ENCODE measurements at regions not wholly inside any gene's neighbourhood (a gene's known extent, or its start where the extent isn't known, plus 50 kb on each side); places are given as distances from the start of the nearest gene placed in this dataset.

DNA sequence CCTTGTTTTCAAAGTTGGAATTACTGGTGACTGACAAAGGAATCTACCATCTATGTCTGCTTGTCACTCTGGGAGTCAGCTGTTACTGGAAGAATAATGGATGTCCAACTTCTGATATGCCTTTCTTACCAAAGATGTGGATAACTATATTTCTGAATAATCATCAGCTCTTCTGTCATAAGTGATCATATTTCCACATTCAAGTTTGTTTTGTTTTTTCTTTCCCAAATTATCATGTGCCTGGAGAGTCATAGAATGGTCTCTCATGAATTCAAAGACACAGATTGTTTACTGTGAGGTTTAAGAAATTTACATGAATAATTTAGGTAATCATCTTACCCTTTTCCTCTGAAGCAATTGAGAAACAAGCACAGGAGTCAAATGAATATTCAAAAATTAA lies 986.7 kb upstream of the CDH2 start:
- Histone ChIP-seq H2BK12ac (ENCODE audit: low read depth, low read length) (no peak overlapping the region), H2BK20ac (ENCODE audit: low read length) (no peak overlapping the region), H3K27ac (ENCODE audit: low read depth, low read length) (no peak overlapping the region), H3K79me1 (ENCODE audit: low read depth, low read length) (no peaks in the 10 kb centered on the region), H3K14ac (ENCODE audit: insufficient read length) (no peak overlapping the region), H2BK15ac (ENCODE audit: low read length) (no peak overlapping the region), H3K27me3 (replicated peaks in 1 of 4; ENCODE audit: control insufficient read depth in 3 of 4, extremely low read depth in 1 of 4, insufficient read depth in 3 of 4, low read length in 3 of 4) (no peaks in the 10 kb centered on the region), H2BK5ac (ENCODE audit: low read depth, low read length) (no peak overlapping the region), H4K5ac (ENCODE audit: insufficient read length, low read depth, low read length) (no peak overlapping the region), H3K79me2 (ENCODE audit: control insufficient read depth in 1 of 2, insufficient read depth in 2 of 2, low read length in 2 of 2) (no peaks in the 10 kb centered on the region), H4K91ac (replicated peaks; ENCODE audit: insufficient read length, low read length) (no peak overlapping the region), H2BK120ac (replicated peaks; ENCODE audit: low read depth, low read length) (no peak overlapping the region), H3K9me3 (ENCODE audit: insufficient read depth in 2 of 2, low read depth in 1 of 2, low read length in 1 of 2) (no peaks in the 10 kb centered on the region), H3K4me1 (replicated peaks in 1 of 4; ENCODE audit: control insufficient read depth in 3 of 4, insufficient read depth in 4 of 4, low read length in 3 of 4) (peaks cover 0 to 6% (median 0%) of the 10 kb centered on the region in 4 experiments; a peak in 1 of 7 replicates), H3K18ac (ENCODE audit: extremely low read depth, low read length) (no peak overlapping the region), H4K8ac (ENCODE audit: extremely low read depth, insufficient read depth, low read length) (no peak overlapping the region), H3K4me2 (ENCODE audit: insufficient read depth in 1 of 2, low read depth in 2 of 2, low read length in 2 of 2) (no peak overlapping the region), H3K36me3 (ENCODE audit: control insufficient read depth in 2 of 4, insufficient read depth in 4 of 4, low read length in 3 of 4) (no peaks in the 10 kb centered on the region), H3K9ac (replicated peaks in 1 of 4; ENCODE audit: extremely low read depth in 1 of 4, low read depth in 3 of 4, low read length in 3 of 4) (no peak overlapping the region), H3K56ac (replicated peaks; ENCODE audit: insufficient read length, low read depth, low read length) (no peak overlapping the region), H3K23ac (ENCODE audit: insufficient read length) (no peak overlapping the region), H2AFZ (ENCODE audit: low read length) (no peak overlapping the region), H3K23me2 (ENCODE audit: low read depth, low read length) (no peaks in the 10 kb centered on the region), H3K4me3 (ENCODE audit: extremely low read depth in 1 of 4, insufficient read depth in 2 of 4, low read depth in 3 of 4, low read length in 4 of 4) (no peak overlapping the region), H4K20me1 (replicated peaks in 1 of 2; ENCODE audit: control insufficient read depth in 1 of 2, insufficient read depth in 2 of 2, low read length in 2 of 2) (no peaks in the 10 kb centered on the region), H3K4ac (replicated peaks; ENCODE audit: insufficient read length, low read depth, low read length) (no peak overlapping the region), H2AK5ac (ENCODE audit: low read depth, low read length) (no peak overlapping the region)
- no peak for FAIRE-seq
- ChIA-PET CTCF (ENCODE audit: partially characterized antibody) (interaction anchor here (0.6 kb wide), 1 partner anchor 10 kb away, joined by 3 read pairs; no protein-coding TSS in a partner anchor), POLR2A (ENCODE audit: partially characterized antibody) (no interaction called here)
- TF ChIP-seq SRF (IDR thresholded peaks at IDR 0.05; ENCODE audit: low read depth, low read length), result no peak
- DNase-seq (ENCODE audit: low read depth in 1 of 2, low spot score in 2 of 2), result no peak
